ENCODE measurements at regions not wholly inside any gene's neighbourhood (a gene's known extent, or its start where the extent isn't known, plus 50 kb on each side); places are given as distances from the start of the nearest gene placed in this dataset.
A peak's percentile ranks its signal among the peaks of the same experiment; 100 is the strongest.

DNA sequence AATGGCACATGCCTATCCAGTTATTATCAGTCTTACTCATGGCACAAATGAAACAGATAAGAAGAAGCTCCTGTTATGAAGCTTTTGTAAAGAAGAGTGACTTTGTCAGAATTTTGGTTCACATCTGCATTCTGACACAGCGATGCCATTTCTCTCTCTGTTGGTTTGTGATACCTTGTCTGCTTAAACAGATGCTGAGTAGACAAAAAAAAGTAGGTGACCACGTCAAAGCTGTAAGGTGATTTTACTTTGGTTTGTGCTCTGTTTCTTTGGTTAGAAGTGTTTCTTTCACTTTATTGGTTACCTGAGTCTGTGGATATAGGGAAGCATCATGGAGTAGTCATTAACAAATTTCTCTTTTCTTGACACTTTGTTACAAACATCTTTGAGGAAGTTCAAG, 422.3 kb upstream of the ADAMTSL1 start:
- no peak overlapping the region for H3K4me3 ChIP-seq (ENCODE audit: low read depth, low read length)
- TF ChIP-seq, protein P1, sequence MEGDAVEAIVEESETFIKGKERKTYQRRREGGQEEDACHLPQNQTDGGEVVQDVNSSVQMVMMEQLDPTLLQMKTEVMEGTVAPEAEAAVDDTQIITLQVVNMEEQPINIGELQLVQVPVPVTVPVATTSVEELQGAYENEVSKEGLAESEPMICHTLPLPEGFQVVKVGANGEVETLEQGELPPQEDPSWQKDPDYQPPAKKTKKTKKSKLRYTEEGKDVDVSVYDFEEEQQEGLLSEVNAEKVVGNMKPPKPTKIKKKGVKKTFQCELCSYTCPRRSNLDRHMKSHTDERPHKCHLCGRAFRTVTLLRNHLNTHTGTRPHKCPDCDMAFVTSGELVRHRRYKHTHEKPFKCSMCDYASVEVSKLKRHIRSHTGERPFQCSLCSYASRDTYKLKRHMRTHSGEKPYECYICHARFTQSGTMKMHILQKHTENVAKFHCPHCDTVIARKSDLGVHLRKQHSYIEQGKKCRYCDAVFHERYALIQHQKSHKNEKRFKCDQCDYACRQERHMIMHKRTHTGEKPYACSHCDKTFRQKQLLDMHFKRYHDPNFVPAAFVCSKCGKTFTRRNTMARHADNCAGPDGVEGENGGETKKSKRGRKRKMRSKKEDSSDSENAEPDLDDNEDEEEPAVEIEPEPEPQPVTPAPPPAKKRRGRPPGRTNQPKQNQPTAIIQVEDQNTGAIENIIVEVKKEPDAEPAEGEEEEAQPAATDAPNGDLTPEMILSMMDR (IDR thresholded peaks at IDR 0.05; ENCODE audit: insufficient read depth, low read depth, low read length, missing control alignments), result no peak
- no peak for DNase-seq (ENCODE audit: low read depth)

GRCh38 chr9:18052060-18052459, 421.9 kb upstream of the ADAMTSL1 start:
- no peak for DNase-seq (ENCODE audit: low read depth)
- TF ChIP-seq, protein P1 (IDR thresholded peaks at IDR 0.05; ENCODE audit: insufficient read depth, low read depth, low read length, missing control alignments), result no peak
- H3K4me3 ChIP-seq (ENCODE audit: low read depth, low read length), result no peak overlapping the region

DNA sequence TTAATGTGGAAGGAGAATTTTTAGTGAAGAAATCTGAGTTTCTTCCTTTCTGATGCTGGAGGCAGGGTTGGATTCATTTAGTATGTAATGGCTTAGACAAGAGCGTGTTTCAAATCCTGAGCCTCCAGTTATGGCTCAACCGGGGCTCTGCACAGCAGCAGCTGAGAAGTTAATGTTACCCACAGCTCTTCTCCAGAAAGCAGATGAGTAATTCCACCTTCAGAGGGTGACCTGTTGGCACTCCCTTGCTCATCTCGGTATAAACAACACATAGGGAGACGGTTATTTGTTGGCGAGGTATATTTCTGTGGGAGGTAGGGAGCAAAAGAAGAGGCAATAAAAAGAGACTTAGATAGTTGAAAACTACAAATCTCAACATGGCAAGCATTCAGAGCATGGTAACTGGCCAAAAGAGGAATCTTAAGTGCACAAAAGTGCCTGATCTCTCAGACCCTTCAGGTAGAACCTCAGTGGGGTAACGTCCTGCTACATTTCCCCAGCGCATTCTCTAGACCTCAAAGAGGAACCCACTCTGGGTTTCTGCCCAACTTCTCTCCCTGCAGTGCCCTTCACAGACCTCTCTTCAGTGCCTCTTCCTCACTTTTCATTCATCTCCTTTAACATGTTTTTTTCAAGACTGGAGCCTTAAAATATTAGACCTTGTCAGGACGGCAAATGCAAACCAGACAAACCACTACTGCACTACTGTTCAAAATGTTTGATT, 417.5 kb upstream of the ADAMTSL1 start:
- no peak for DNase-seq (ENCODE audit: low read depth)
- no peak overlapping the region for H3K4me3 ChIP-seq (ENCODE audit: low read depth, low read length)
- TF ChIP-seq, protein P1 (IDR thresholded peaks at IDR 0.05; ENCODE audit: insufficient read depth, low read depth, low read length, missing control alignments), result no peak

- TF ChIP-seq, protein P1 (IDR thresholded peaks at IDR 0.05; ENCODE audit: insufficient read depth, low read depth, low read length, missing control alignments), result no peak
- no peak overlapping the region for H3K4me3 ChIP-seq (ENCODE audit: low read depth, low read length)
- peak; percentile 64 for DNase-seq (ENCODE audit: low read depth)
These were observed 417.0 kb upstream of the ADAMTSL1 start for GRCh38 chr9:18056993-18057369.

GRCh38 chr9:18058564-18059442, 415.1 kb upstream of the ADAMTSL1 start:
- TF ChIP-seq, protein P1 (IDR thresholded peaks at IDR 0.05; ENCODE audit: insufficient read depth, low read depth, low read length, missing control alignments), result no peak
- no peak for DNase-seq (ENCODE audit: low read depth)
- H3K4me3 ChIP-seq (ENCODE audit: low read depth, low read length), result no peak overlapping the region

DNA sequence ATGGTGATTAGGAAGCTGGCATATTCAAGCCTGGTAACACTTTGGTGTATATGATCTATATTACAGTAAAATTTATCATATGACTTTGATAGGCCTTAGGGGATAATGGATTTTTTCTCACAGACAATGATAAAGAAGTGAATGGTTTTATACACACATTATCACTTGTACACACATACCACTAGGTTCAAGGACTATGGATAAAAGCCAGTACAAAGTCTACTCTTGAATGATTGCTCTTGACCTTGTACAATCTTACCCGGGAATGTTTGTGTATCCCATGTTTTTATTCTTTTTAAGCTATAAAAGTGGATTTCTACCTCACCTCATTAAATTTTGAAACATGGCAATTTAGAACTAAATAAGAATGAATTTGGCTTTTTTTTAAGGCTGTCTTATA, 414.5 kb upstream of the ADAMTSL1 start:
- no peak overlapping the region for H3K4me3 ChIP-seq (ENCODE audit: low read depth, low read length)
- TF ChIP-seq, protein P1 (IDR thresholded peaks at IDR 0.05; ENCODE audit: insufficient read depth, low read depth, low read length, missing control alignments), result no peak
- no peak for DNase-seq (ENCODE audit: low read depth)
